ENCODE measurements at regions not wholly inside any gene's neighbourhood (a gene's known extent, or its start where the extent isn't known, plus 50 kb on each side); places are given as distances from the start of the nearest gene placed in this dataset.

DNA sequence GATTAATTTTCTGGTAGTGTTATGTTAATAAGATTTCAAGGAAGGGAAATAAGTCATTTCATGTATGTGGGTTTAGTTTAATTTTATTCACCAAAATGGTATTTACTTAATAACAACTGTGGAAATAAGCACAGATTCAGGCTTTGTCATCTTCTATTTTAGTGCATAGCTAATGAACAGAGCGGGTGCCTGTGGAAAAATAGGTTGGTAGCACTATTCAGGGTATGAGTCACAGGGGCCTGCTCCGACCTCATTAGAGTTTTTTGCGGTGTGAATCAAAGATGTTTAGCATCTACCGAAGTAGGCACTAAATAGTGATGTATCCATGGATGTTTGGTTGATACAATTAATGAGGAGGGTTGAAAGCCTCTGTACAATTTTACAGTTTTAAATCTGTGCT, 78.2 kb downstream of the FAT3 start:
- TF ChIP-seq POLR2AphosphoS5 (IDR thresholded peaks at IDR 0.05; ENCODE audit: control insufficient read depth, insufficient read depth, low read depth, low read length) = no peak
- TF ChIP-seq, protein P1, sequence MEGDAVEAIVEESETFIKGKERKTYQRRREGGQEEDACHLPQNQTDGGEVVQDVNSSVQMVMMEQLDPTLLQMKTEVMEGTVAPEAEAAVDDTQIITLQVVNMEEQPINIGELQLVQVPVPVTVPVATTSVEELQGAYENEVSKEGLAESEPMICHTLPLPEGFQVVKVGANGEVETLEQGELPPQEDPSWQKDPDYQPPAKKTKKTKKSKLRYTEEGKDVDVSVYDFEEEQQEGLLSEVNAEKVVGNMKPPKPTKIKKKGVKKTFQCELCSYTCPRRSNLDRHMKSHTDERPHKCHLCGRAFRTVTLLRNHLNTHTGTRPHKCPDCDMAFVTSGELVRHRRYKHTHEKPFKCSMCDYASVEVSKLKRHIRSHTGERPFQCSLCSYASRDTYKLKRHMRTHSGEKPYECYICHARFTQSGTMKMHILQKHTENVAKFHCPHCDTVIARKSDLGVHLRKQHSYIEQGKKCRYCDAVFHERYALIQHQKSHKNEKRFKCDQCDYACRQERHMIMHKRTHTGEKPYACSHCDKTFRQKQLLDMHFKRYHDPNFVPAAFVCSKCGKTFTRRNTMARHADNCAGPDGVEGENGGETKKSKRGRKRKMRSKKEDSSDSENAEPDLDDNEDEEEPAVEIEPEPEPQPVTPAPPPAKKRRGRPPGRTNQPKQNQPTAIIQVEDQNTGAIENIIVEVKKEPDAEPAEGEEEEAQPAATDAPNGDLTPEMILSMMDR (IDR thresholded peaks at IDR 0.05 in 2 of 3, conservative IDR thresholded peaks at IDR 0.05 in 1 of 3; ENCODE audit: insufficient read depth in 2 of 3, low read depth in 1 of 3, low read length in 3 of 3) = no peak
- no peak for TF ChIP-seq PHF20 (IDR thresholded peaks at IDR 0.05; ENCODE audit: partially characterized antibody)
- TF ChIP-seq, protein P2, sequence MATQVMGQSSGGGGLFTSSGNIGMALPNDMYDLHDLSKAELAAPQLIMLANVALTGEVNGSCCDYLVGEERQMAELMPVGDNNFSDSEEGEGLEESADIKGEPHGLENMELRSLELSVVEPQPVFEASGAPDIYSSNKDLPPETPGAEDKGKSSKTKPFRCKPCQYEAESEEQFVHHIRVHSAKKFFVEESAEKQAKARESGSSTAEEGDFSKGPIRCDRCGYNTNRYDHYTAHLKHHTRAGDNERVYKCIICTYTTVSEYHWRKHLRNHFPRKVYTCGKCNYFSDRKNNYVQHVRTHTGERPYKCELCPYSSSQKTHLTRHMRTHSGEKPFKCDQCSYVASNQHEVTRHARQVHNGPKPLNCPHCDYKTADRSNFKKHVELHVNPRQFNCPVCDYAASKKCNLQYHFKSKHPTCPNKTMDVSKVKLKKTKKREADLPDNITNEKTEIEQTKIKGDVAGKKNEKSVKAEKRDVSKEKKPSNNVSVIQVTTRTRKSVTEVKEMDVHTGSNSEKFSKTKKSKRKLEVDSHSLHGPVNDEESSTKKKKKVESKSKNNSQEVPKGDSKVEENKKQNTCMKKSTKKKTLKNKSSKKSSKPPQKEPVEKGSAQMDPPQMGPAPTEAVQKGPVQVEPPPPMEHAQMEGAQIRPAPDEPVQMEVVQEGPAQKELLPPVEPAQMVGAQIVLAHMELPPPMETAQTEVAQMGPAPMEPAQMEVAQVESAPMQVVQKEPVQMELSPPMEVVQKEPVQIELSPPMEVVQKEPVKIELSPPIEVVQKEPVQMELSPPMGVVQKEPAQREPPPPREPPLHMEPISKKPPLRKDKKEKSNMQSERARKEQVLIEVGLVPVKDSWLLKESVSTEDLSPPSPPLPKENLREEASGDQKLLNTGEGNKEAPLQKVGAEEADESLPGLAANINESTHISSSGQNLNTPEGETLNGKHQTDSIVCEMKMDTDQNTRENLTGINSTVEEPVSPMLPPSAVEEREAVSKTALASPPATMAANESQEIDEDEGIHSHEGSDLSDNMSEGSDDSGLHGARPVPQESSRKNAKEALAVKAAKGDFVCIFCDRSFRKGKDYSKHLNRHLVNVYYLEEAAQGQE (IDR thresholded peaks at IDR 0.05; ENCODE audit: borderline replicate concordance) = no peak
- TF ChIP-seq, protein P2 (CRISPR knock-in tag; IDR thresholded peaks at IDR 0.05; ENCODE audit: low read depth) = no peak
- no peak for TF ChIP-seq ZFP1 (CRISPR knock-in tag; IDR thresholded peaks at IDR 0.05)
- TF ChIP-seq ADNP (tag; IDR thresholded peaks at IDR 0.05) = no peak
- TF ChIP-seq, protein P3, sequence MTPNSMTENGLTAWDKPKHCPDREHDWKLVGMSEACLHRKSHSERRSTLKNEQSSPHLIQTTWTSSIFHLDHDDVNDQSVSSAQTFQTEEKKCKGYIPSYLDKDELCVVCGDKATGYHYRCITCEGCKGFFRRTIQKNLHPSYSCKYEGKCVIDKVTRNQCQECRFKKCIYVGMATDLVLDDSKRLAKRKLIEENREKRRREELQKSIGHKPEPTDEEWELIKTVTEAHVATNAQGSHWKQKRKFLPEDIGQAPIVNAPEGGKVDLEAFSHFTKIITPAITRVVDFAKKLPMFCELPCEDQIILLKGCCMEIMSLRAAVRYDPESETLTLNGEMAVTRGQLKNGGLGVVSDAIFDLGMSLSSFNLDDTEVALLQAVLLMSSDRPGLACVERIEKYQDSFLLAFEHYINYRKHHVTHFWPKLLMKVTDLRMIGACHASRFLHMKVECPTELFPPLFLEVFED (CRISPR knock-in tag; conservative IDR thresholded peaks at IDR 0.05) = no peak
- no peak for TF ChIP-seq CAMTA2 (CRISPR knock-in tag; conservative IDR thresholded peaks at IDR 0.05)
- TF ChIP-seq, protein P4, sequence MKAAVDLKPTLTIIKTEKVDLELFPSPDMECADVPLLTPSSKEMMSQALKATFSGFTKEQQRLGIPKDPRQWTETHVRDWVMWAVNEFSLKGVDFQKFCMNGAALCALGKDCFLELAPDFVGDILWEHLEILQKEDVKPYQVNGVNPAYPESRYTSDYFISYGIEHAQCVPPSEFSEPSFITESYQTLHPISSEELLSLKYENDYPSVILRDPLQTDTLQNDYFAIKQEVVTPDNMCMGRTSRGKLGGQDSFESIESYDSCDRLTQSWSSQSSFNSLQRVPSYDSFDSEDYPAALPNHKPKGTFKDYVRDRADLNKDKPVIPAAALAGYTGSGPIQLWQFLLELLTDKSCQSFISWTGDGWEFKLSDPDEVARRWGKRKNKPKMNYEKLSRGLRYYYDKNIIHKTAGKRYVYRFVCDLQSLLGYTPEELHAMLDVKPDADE (conservative IDR thresholded peaks at IDR 0.05; ENCODE audit: control insufficient read depth, low read depth, low read length) = no peak
- no peak for TF ChIP-seq POLR2A (conservative IDR thresholded peaks at IDR 0.05)

Data from K562 (cell line).